Natural killer cell (primary cell): ENCODE measurements at regions not wholly inside any gene's neighbourhood (a gene's known extent, or its start where the extent isn't known, plus 50 kb on each side); places are given as distances from the start of the nearest gene placed in this dataset.

Experiments used
- ATAC-seq, 3 donors: fragments of 150-1000 bp in 2 of 3; fragments of 200-7000 bp in 1 of 3; cut with Tn5 transposase; 1 replicate in 1 of 3; 2 replicates in 2 of 3; pipeline ENCODE4 v1.10.0; 2021; ENCODE audit warnings: mild to moderate bottlenecking in 2 of 3, moderate library complexity in 2 of 3
- DNase-seq, 2 donors: peaks; one replicate each; pipeline versions ENCODE4 v3.0.0 to v3.0.0-alpha.2; 2013 to 2021; ENCODE audit warnings: mixed read lengths in 1 of 2
- H3K27ac ChIP-seq: one replicate; pipeline ENCODE4 v1.5.1; 2013; ENCODE audit warnings: mild to moderate bottlenecking, low read length
- H3K27me3 ChIP-seq: one replicate; pipeline ENCODE4 v1.6.1; 2013; ENCODE audit warnings: low read length; ENCODE audit not compliant: control insufficient read depth, insufficient read depth
- H3K36me3 ChIP-seq: one replicate; pipeline ENCODE4 v1.6.1; 2013; ENCODE audit warnings: low read length; ENCODE audit not compliant: control insufficient read depth, insufficient read depth
- H3K4me1 ChIP-seq: one replicate; pipeline ENCODE4 v1.6.1; 2013; ENCODE audit warnings: low read length; ENCODE audit not compliant: control insufficient read depth, insufficient read depth
- H3K4me3 ChIP-seq: one replicate; pipeline ENCODE4 v1.5.1; 2013; ENCODE audit warnings: low read length
- H3K9me3 ChIP-seq: one replicate; pipeline ENCODE4 v1.6.1; 2013; ENCODE audit warnings: low read length; ENCODE audit not compliant: control insufficient read depth, insufficient read depth
- H3K27ac Mint-ChIP-seq, 2 donors: one replicate each; pipeline ENCODE4 v1.8.0; 2022; ENCODE audit warnings: mild to moderate bottlenecking in 2 of 2, mixed read lengths in 2 of 2, moderate library complexity in 1 of 2
- H3K27me3 Mint-ChIP-seq, 2 donors: one replicate each; pipeline ENCODE4 v1.8.0; 2022; ENCODE audit warnings: low read depth in 2 of 2, mixed read lengths in 2 of 2
- H3K36me3 Mint-ChIP-seq: one replicate; pipeline ENCODE4 v1.8.0; 2022; ENCODE audit warnings: mixed read lengths
- H3K4me1 Mint-ChIP-seq, 2 donors: one replicate each; pipeline ENCODE4 v1.8.0; 2022; ENCODE audit warnings: mixed read lengths in 2 of 2
- H3K4me3 Mint-ChIP-seq: one replicate; pipeline ENCODE4 v1.8.0; 2022; ENCODE audit warnings: mild to moderate bottlenecking, moderate library complexity, mixed read lengths
- H3K9me3 Mint-ChIP-seq, 2 donors: one replicate each; pipeline ENCODE4 v1.8.0; 2022; ENCODE audit warnings: mixed read lengths in 2 of 2
- WGBS: methylation state at CpG from one replicate; pipeline ENCODE4 v1.1.7; 2013; ENCODE audit warnings: missing lambda C conversion rate; ENCODE audit not compliant: insufficient coverage; 5-methylcytosine and 5-hydroxymethylcytosine counted together
- intact Hi-C: fragments of 100-400 bp; cut with micrococcal nuclease; formaldehyde crosslinking; loops from one replicate; pipeline ENCODE4 v1.14.2; 2022
- TF ChIP-seq, protein P1 (sequence below): fragments of 200-600 bp; IDR thresholded peaks from one replicate; pipeline ENCODE4 v1.8.0; 2022; ENCODE audit warnings: antibody characterized with exemption

GRCh38 chr4:181350615-181351415, 892.4 kb upstream of the TENM3 start:
- H3K4me3 ChIP-seq = no peak overlapping the region
- TF ChIP-seq, protein P1, sequence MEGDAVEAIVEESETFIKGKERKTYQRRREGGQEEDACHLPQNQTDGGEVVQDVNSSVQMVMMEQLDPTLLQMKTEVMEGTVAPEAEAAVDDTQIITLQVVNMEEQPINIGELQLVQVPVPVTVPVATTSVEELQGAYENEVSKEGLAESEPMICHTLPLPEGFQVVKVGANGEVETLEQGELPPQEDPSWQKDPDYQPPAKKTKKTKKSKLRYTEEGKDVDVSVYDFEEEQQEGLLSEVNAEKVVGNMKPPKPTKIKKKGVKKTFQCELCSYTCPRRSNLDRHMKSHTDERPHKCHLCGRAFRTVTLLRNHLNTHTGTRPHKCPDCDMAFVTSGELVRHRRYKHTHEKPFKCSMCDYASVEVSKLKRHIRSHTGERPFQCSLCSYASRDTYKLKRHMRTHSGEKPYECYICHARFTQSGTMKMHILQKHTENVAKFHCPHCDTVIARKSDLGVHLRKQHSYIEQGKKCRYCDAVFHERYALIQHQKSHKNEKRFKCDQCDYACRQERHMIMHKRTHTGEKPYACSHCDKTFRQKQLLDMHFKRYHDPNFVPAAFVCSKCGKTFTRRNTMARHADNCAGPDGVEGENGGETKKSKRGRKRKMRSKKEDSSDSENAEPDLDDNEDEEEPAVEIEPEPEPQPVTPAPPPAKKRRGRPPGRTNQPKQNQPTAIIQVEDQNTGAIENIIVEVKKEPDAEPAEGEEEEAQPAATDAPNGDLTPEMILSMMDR = no peak
- no peaks in the 10 kb centered on the region for H3K4me1 ChIP-seq
- DNase-seq (no peak), ATAC-seq (no peak)
- Mint-ChIP-seq H3K4me3 (no peak overlapping the region), H3K9me3 (peaks cover 10 to 16% of the 10 kb centered on the region in 2 donors), H3K36me3 (peaks cover 15% of the 10 kb centered on the region), H3K4me1 (no peaks in the 10 kb centered on the region), H3K27ac (no peak overlapping the region), H3K27me3 (no peaks in the 10 kb centered on the region)
- WGBS = 83% methylated on average over 7 of the region's 9 CpGs
- no peaks in the 10 kb centered on the region for H3K9me3 ChIP-seq
- no peaks in the 10 kb centered on the region for H3K36me3 ChIP-seq
- intact Hi-C loops = no loop called here
- H3K27me3 ChIP-seq = no peaks in the 10 kb centered on the region
- H3K27ac ChIP-seq = no peak overlapping the region

- no peak overlapping the region for H3K4me3 Mint-ChIP-seq
- no peak overlapping the region for H3K27ac Mint-ChIP-seq
- no peaks in the 10 kb centered on the region for H3K4me1 ChIP-seq
- H3K27me3 ChIP-seq = no peaks in the 10 kb centered on the region
- intact Hi-C loops = no loop called here
- H3K9me3 Mint-ChIP-seq = peaks cover 6 to 11% of the 10 kb centered on the region in 2 donors
- H3K27me3 Mint-ChIP-seq = no peaks in the 10 kb centered on the region
- no peak overlapping the region for H3K4me3 ChIP-seq
- H3K27ac ChIP-seq = no peak overlapping the region
- no peaks in the 10 kb centered on the region for H3K36me3 ChIP-seq
- no peaks in the 10 kb centered on the region for H3K4me1 Mint-ChIP-seq
- ATAC-seq (no peak), DNase-seq (no peak)
- peaks cover 2% of the 10 kb centered on the region for H3K9me3 ChIP-seq
- no peaks in the 10 kb centered on the region for H3K36me3 Mint-ChIP-seq
- WGBS = 89% methylated on average over 4 of the region's 4 CpGs
- TF ChIP-seq, protein P1 = no peak
Observed at GRCh38 chr4:181364504-181364903, 878.7 kb upstream of the TENM3 start.

DNA sequence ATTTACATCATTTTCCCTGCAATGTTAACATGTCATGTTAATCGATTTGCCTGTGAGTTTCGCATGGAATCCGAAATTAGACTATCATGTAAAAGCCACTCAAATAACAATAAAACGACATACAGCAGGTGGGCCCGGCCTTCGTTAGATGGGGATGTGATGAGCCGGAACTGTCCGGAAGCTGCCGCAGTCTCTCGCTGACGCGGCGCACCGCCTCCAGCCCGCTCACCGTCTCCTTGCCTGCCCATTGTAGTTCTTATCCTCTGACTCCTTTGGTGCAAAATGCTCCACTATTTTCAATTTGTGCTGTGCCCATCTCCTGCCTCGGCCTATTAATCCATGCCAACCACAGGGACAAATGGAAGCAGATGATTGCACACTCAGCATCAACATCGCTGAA, 877.5 kb upstream of the TENM3 start:
- Mint-ChIP-seq H3K9me3 (peaks cover 6 to 8% of the 10 kb centered on the region in 2 donors), H3K4me1 (no peaks in the 10 kb centered on the region), H3K4me3 (no peak overlapping the region), H3K27ac (no peak overlapping the region), H3K36me3 (no peaks in the 10 kb centered on the region), H3K27me3 (no peaks in the 10 kb centered on the region)
- TF ChIP-seq, protein P1 = no peak
- no peaks in the 10 kb centered on the region for H3K36me3 ChIP-seq
- H3K9me3 ChIP-seq = peaks cover 2% of the 10 kb centered on the region
- no peak for DNase-seq
- H3K27ac ChIP-seq = no peak overlapping the region
- intact Hi-C loops = no loop called here
- H3K4me1 ChIP-seq = no peaks in the 10 kb centered on the region
- H3K27me3 ChIP-seq = no peaks in the 10 kb centered on the region
- WGBS = 94% methylated on average over 18 of the region's 18 CpGs
- no peak overlapping the region for H3K4me3 ChIP-seq
- ATAC-seq = no peak

DNA sequence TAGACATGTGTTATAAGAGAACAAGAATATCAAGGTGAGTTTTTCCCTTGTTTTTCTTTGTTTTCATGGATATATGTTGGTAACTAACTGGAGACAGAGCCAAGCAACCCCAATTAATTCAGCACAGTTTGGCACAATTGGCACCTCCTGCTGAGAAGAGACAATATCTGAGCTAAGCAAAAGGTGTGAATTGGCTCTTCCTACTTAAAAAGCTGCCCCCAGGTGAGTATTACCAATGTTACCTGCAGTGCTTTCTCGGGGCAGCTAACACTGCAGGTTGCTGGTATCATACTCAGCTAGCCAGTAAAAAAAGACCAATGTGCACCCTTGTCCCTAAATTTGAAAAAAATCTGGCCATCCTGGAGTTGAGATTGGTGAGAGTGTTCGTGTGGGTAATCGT, 871.2 kb upstream of the TENM3 start:
- H3K4me3 Mint-ChIP-seq = no peak overlapping the region
- Histone ChIP-seq H3K36me3 (no peaks in the 10 kb centered on the region), H3K27ac (no peak overlapping the region), H3K4me1 (no peaks in the 10 kb centered on the region), H3K27me3 (no peaks in the 10 kb centered on the region), H3K4me3 (no peak overlapping the region), H3K9me3 (peaks cover 9% of the 10 kb centered on the region)
- H3K4me1 Mint-ChIP-seq = no peaks in the 10 kb centered on the region
- no peaks in the 10 kb centered on the region for H3K27me3 Mint-ChIP-seq
- intact Hi-C loops = no loop called here
- peaks cover 6 to 10% of the 10 kb centered on the region in 2 donors for H3K9me3 Mint-ChIP-seq
- ATAC-seq (no peak), DNase-seq (no peak)
- TF ChIP-seq, protein P1 = no peak
- H3K36me3 Mint-ChIP-seq = no peaks in the 10 kb centered on the region
- 71% methylated on average over 3 of the region's 3 CpGs for WGBS
- no peak overlapping the region for H3K27ac Mint-ChIP-seq
